Hepatocyte (in vitro differentiated cells): ENCODE measurements at regions not wholly inside any gene's neighbourhood (a gene's known extent, or its start where the extent isn't known, plus 50 kb on each side); places are given as distances from the start of the nearest gene placed in this dataset.

ENCODE experiments used
- DNase-seq: peaks from one replicate; pipeline ENCODE4 v3.0.0-alpha.2; 2016; ENCODE audit warnings: low spot score
- H2AFZ ChIP-seq: fragments of 200-600 bp; sonication (generic); 2 replicates; pipeline ENCODE4 v1.6.0; 2016; ENCODE audit warnings: antibody characterized with exemption, mild to moderate bottlenecking
- H3K27ac ChIP-seq: fragments of 200-600 bp; sonication (generic); 2 replicates; pipeline ENCODE4 v1.5.1; 2016; ENCODE audit warnings: mild to moderate bottlenecking
- H3K27me3 ChIP-seq: fragments of 200-600 bp; sonication (generic); 2 replicates; pipeline ENCODE4 v1.6.1; 2016
- H3K36me3 ChIP-seq: fragments of 200-600 bp; sonication (generic); replicated peaks from 2 replicates; pipeline ENCODE4 v1.5.1; 2016; ENCODE audit warnings: low read depth; ENCODE audit not compliant: insufficient read depth
- H3K4me1 ChIP-seq: fragments of 200-600 bp; sonication (generic); 2 replicates; pipeline ENCODE4 v1.5.1; 2016; ENCODE audit warnings: mild to moderate bottlenecking, moderate library complexity; ENCODE audit not compliant: insufficient read depth
- H3K4me2 ChIP-seq: fragments of 200-600 bp; sonication (generic); 2 replicates; pipeline ENCODE4 v1.6.0; 2016
- H3K4me3 ChIP-seq: fragments of 200-600 bp; sonication (generic); 2 replicates; pipeline ENCODE4 v1.5.1; 2016; ENCODE audit warnings: mild to moderate bottlenecking
- H3K79me2 ChIP-seq: fragments of 200-600 bp; sonication (generic); 2 replicates; pipeline ENCODE4 v1.6.0; 2017; ENCODE audit warnings: mild to moderate bottlenecking
- H3K9me2 ChIP-seq: fragments of 200-600 bp; sonication (generic); replicated peaks from 2 replicates; pipeline ENCODE4 v1.6.0; 2017; ENCODE audit warnings: mild to moderate bottlenecking; ENCODE audit not compliant: insufficient read depth
- H3K9me3 ChIP-seq: fragments of 200-600 bp; sonication (generic); 2 replicates; pipeline ENCODE4 v1.5.1; 2016; ENCODE audit warnings: low read depth, mild to moderate bottlenecking
- H4K20me1 ChIP-seq: fragments of 200-600 bp; sonication (generic); 2 replicates; pipeline ENCODE4 v1.6.0; 2016; ENCODE audit warnings: mild to moderate bottlenecking; ENCODE audit not compliant: insufficient read depth, poor library complexity, severe bottlenecking
- CTCF ChIP-seq: fragments of 200-600 bp; sonication (generic); IDR thresholded peaks from 2 replicates; pipeline ENCODE4 v1.5.1; 2016; ENCODE audit warnings: antibody characterized with exemption, mild to moderate bottlenecking; ENCODE audit not compliant: poor library complexity
- EZH2 ChIP-seq: fragments of 200-600 bp; sonication (generic); IDR thresholded peaks from 2 replicates; pipeline ENCODE4 v1.6.1; 2016; ENCODE audit warnings: antibody characterized with exemption, mild to moderate bottlenecking, borderline replicate concordance
- EZH2phosphoT487 ChIP-seq: fragments of 200-600 bp; sonication (generic); IDR thresholded peaks from one replicate; pipeline ENCODE4 v1.6.1; 2018; ENCODE audit warnings: antibody characterized with exemption, mild to moderate bottlenecking, low read depth, moderate library complexity; ENCODE audit not compliant: unreplicated experiment, severe bottlenecking
- WGBS: methylation state at CpG from one replicate; pipeline ENCODE4 v1.1.6; 2016; ENCODE audit warnings: low lambda C conversion rate; ENCODE audit errors: missing lambda C conversion rate; 5-methylcytosine and 5-hydroxymethylcytosine counted together

- no peak for TF ChIP-seq EZH2
- TF ChIP-seq EZH2phosphoT487, result no peak
- TF ChIP-seq CTCF, result no peak
- Histone ChIP-seq H3K9me3 (no peaks in the 10 kb centered on the region), H4K20me1 (no peaks in the 10 kb centered on the region), H3K4me3 (no peak overlapping the region), H3K4me2 (no peak overlapping the region), H3K27me3 (no peaks in the 10 kb centered on the region), H3K9me2 (no peaks in the 10 kb centered on the region), H3K27ac (no peak overlapping the region), H3K36me3 (no peaks in the 10 kb centered on the region), H3K79me2 (no peaks in the 10 kb centered on the region), H2AFZ (no peak overlapping the region), H3K4me1 (peaks cover 26% of the 10 kb centered on the region)
- 100% methylated on average over 1 of the region's 1 CpG for WGBS
- no peak for DNase-seq
These were observed 252.2 kb downstream of the PLPP3 start for GRCh38 chr1:56327195-56327594.

GRCh38 chr1:56326056-56326455 is 253.3 kb downstream of the PLPP3 start:
- Histone ChIP-seq H3K27ac (no peak overlapping the region), H3K27me3 (no peaks in the 10 kb centered on the region), H3K4me3 (no peak overlapping the region), H3K4me2 (no peak overlapping the region), H2AFZ (no peak overlapping the region), H4K20me1 (no peaks in the 10 kb centered on the region), H3K9me2 (no peaks in the 10 kb centered on the region), H3K4me1 (peaks cover 15% of the 10 kb centered on the region), H3K9me3 (no peaks in the 10 kb centered on the region), H3K79me2 (no peaks in the 10 kb centered on the region), H3K36me3 (no peaks in the 10 kb centered on the region)
- TF ChIP-seq EZH2phosphoT487, result no peak
- no peak for TF ChIP-seq CTCF
- TF ChIP-seq EZH2, result no peak
- WGBS, result 74% methylated on average over 3 of the region's 3 CpGs
- no peak for DNase-seq

DNA sequence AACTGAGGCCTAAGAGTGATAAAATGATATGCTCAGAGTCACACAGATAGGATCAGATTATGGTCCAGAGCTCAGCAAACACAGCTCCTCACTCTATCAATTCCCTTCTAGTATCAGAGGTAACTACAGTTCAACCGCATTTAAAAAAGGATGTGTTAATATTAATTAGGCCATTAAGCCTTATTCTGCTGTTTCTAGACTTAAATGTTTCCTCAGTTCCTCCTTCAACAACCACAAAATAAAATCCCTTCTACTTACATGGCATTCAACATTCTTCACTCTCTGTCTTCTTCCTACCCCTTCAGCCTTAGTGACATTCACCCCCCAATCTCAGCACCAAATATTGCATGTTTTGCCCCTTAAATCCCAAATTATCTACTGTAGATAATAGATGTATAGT is 254.9 kb downstream of the PLPP3 start:
- Histone ChIP-seq H3K9me2 (no peaks in the 10 kb centered on the region), H3K27me3 (no peaks in the 10 kb centered on the region), H3K4me3 (no peak overlapping the region), H3K9me3 (no peaks in the 10 kb centered on the region), H3K4me1 (peaks cover under 1% of the 10 kb centered on the region), H3K79me2 (no peaks in the 10 kb centered on the region), H3K27ac (no peak overlapping the region), H3K36me3 (no peaks in the 10 kb centered on the region), H3K4me2 (no peak overlapping the region), H2AFZ (no peak overlapping the region), H4K20me1 (no peaks in the 10 kb centered on the region)
- no peak for DNase-seq
- 95% methylated on average over 1 of the region's 1 CpG for WGBS
- TF ChIP-seq EZH2phosphoT487, result no peak

- TF ChIP-seq CTCF (no peak), EZH2phosphoT487 (no peak), EZH2 (no peak)
These were observed 257.2 kb downstream of the PLPP3 start for GRCh38 chr1:56322211-56322610.

More at GRCh38 chr1:56322211-56322610, 257.2 kb downstream of the PLPP3 start:
- DNase-seq, result no peak
- H3K79me2 ChIP-seq, result no peaks in the 10 kb centered on the region
- H4K20me1 ChIP-seq, result no peaks in the 10 kb centered on the region
- H2AFZ ChIP-seq, result no peak overlapping the region
- H3K4me3 ChIP-seq, result no peak overlapping the region
- H3K27ac ChIP-seq, result no peak overlapping the region
- H3K9me3 ChIP-seq, result no peaks in the 10 kb centered on the region
- no peak overlapping the region for H3K4me2 ChIP-seq
- H3K4me1 ChIP-seq, result no peaks in the 10 kb centered on the region
- H3K36me3 ChIP-seq, result no peaks in the 10 kb centered on the region
- 80% methylated on average over 3 of the region's 3 CpGs for WGBS
- H3K27me3 ChIP-seq, result no peaks in the 10 kb centered on the region
- no peaks in the 10 kb centered on the region for H3K9me2 ChIP-seq
